Lung microvascular endothelial cell (primary cell): ENCODE measurements at regions not wholly inside any gene's neighbourhood (a gene's known extent, or its start where the extent isn't known, plus 50 kb on each side); places are given as distances from the start of the nearest gene placed in this dataset.
A peak's percentile ranks its signal among the peaks of the same experiment; 100 is the strongest.

Source experiments
- DNase-seq, 2 donors: peaks; one replicate each; pipeline versions ENCODE4 v3.0.0 to v3.0.0-alpha.2; 2010; ENCODE audit warnings: low read depth in 2 of 2

DNA sequence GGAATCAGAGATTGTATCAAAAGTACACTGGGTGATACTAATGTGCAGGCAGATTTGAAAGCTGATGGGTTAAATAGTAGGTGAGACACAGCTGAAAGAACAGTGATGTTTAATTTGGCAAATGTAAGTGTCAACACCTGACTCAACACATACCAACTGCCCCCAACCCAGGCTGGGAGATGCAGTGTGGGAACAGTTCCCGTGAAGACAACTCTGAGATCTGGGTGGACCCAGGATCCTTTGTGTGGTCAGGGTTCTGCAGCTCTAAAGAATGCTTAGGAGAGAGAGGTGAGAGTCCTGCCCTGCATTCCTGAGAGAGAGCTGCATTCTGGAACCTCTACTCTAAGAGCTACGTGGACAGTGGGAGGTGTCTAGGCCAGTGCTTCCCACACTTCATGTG lies 479.7 kb downstream of the RPS24 start:
- no peak for DNase-seq

DNA sequence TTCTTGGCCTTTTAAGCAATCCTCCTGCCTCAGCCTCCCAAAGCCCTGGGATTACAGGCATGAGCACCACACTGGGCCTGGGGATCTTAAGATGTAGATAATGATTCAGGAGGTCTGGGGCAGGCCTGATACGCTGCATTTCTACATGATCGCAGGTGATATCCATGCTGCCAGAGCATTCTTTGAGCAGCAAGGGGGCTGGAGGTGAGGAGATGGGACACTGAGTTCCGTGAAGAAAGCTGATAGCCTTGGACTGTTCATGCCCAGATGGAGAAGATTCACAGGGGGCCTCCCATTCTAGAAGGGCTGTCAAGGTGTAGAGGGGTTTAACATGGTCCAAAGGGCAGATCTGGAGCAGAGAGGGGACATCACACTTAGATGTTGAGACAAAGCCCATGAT lies 480.3 kb downstream of the RPS24 start:
- DNase-seq, result no peak

DNA sequence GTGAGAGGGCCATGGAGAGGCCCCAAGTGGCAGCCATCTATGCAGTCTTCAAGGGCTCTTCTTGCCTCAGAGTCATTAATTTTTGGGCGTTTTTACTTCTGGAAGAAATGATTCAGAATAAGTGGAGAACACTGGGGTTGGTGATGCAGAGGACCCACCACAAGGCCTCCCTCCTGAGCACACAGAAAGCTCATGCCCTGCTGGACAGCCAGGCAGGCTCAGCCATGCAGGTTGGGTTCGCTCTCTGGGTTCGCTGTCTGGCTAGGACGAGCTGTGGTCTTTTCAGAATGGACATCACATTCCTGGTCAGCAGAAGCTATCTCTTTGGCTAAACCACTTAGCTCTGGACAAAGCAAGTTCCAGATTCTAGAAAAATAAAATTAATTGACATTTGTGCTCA lies 480.8 kb downstream of the RPS24 start:
- DNase-seq, result no peak

DNA sequence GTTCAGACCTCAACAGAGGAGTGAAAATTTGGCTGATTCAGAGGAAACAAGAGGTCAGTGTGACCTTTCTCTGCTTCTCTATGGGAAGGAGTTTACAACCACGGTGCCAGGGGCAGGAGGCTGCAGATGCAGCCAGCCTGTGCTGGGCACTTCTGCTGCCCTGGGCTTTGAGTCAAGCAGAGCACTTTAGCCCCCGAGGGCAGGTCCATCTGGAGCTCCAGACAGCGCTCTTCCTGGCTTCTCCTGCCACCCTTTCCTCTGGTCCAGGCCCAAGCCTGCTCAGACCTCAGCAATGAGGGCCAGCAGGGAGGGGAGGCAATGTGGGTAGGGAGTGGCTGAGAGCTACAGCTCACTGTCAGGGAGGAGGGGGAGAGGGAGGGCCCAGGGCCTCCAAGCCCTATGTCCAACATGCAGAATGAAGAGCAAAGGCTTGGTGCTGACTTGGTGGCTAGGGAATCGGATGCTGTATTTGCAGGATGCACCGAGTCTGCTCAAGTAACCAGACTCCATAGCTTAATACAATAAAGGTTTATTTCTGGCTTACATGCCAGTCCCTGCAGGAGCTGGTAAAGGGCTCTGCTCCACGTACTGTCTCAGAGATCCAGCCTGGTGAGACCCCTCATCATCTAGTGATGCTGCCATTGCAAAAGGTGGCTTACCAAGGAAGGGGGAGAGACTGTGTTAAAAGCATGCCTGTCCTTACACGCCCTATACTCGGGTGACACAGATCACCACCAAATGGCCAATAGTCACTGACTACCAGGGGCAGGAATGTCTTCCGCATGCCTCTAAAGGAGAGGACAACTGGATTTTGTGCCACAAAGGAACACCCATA lies 481.6 kb downstream of the RPS24 start:
- no peak for DNase-seq

DNA sequence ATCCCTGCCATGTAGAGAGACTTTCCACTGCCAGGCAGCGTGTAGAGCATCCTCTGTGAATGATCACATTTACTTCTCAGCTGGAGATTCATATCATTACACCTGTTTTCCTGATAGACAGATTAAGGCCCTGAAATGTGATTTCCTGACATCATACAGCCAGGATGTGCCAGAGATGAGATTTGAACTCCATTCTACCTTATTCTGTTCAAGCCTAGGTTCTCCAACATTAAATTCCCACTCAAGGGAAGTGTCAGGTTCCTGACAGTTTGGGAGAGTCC lies 482.1 kb downstream of the RPS24 start:
- no peak for DNase-seq

DNA sequence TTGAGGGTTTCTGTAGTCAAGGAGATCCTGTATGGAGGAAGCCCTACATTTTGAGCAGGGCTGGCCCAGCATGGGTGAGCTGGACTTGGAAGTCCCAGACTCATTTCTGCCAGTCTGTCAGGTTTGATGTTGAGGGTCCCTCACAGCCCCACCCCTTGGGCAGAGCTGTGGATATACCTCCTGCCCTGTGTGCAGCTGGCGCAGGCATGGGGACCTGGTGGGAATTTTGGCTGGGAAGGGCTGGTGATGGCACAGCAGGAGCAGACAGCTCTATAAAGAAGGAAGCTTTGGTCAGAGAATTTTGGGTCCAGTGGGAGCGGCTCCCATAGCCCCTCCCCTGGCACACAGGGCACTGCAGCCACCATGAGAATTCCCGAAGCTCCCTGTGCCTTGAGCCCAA lies 482.6 kb downstream of the RPS24 start:
- DNase-seq, result no peak

DNA sequence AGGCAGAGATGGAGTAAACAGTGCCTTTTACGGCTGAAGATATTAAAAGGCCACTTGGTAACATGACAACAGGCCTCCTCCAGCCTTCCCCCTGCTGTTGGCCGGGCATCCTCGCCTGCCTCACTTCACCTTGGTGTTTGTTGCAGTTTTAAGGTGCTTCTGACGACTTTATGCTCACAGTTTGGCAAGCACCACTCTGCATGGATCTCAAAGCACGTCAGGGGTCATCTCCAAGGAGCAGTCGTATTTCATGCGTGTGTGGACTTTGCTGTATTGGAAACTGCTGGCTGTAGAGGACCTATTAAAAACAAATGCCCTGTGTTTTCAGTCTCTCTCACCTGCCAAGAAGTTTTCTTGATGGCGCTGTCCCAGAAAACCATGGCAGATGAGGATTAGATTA lies 483.1 kb downstream of the RPS24 start:
- no peak for DNase-seq

DNA sequence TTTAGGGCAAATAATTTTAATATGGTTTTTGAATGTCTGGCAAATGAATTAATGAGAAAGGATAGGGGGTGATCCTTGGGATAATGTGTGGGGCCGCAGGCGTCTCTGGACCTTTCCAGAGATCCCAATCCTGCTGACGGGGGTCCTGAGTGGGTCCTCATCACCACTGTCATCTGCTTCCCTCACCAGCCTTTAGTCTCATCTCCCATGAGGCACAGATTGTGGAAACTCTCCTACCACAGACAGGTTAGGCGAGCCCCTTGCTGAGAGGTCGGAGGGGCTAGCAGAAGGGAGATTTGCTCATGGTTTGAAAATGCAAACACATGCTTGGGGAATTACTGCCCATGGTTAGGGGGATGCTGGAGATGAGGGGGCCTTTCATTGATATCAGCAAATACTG lies 484.6 kb downstream of the RPS24 start:
- DNase-seq, result no peak

DNA sequence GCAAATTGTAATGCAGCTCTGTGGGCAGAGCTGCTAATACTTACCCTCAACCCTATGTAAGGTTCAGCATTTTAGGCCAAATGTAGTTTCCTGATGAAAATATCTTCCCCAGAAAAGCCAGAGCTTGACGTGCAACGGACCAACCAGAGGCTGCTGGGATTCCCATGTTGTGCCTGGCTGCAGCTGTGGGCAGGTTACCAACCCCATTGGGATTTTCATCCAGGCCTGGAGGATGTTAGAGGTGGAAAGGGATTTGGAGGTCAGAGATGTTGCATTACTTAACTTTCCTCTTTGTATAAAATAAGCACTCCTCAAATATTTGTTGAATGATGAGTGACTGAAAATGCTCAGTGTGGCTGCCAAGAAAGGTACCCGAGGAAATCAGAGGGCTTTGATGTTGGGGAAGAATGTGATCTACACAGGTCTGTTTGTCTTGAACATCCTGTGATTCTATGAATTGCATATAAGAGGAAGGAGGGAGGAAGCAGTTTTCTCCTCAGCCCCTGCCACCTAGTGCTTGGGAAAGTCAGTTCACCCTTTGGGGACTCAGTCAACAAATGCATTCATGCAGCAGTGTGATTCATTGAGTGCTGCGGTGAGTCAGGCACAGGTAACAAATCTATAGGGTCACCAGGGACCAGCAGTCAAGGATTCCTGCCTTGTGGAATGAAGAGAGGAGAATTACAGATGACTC lies 487.2 kb downstream of the RPS24 start:
- peak; percentile 17 to 34 for DNase-seq

DNA sequence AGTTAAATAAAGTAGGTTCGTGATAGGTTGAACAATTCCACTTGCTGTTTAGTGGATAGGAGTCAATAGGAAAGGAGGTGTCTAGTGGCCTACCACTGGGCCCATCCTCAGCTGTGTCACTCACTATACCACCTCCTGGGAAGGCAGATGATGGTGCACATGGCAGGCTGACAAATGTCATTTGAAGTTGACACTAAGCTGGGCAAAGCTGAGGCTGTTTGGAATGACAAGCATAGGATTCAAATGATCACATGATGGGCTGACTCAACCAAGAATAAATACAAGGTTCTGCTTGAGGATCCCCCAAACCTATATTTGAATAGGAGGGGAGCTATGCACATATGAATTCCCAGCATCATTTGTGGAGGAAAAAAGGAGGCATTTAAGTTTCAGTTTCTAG lies 489.8 kb downstream of the RPS24 start:
- no peak for DNase-seq

DNA sequence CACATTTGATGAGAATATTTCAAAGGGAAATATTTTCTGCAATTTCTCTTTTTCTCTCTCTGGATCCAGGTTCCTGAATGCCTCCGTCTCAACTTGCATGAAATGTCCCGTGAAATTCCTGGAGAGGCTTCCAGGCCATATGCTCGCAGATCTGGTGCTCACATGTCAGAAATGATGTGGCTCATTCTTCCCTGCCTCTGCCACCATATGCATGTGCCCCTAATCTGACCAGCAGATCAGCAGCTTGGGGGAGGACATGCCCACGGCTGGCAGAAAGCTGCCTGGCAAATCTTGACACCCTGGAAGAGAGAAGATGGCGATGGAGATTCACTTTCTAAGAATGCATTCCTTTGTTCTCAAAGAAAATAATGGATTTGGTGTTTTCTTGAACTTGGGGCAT lies 490.7 kb downstream of the RPS24 start:
- no peak for DNase-seq

DNA sequence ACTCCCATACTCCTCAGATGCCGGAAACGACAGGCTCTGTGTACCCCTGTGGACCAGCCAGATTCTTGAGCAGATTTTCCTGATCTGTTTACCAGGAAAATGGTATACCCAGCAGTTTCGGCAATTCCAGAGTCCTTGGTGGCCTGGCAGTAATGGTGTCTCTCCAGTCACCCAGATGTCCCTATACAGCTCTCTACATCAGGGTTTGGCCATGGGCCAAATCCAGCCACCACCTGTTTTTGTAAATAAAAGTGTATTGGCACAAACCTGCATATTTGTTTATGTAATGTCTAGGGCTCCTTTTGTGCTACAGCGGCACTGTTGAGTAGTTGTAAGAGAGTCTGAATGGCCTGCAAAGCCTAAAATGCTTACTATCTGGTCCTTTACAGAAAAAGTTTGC lies 491.3 kb downstream of the RPS24 start:
- DNase-seq, result no peak

DNA sequence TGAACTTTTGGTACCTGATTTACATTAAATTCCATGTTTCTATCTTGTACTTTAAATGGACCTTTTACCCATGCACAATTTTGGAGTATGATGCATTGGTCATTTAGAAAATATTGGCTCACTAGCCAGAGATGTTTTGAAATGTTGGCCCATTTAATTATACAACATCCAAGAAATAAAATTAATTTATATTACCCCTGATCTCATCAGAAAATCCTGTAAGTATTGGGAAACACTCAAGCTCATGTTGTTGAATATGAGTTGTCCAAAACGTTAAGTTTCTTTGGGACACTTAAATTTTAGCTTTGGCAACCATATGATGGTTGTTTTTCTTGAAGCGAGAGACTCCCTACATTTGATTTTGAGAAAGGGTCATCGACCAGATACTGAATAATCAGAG lies 492.7 kb downstream of the RPS24 start:
- no peak for DNase-seq

DNA sequence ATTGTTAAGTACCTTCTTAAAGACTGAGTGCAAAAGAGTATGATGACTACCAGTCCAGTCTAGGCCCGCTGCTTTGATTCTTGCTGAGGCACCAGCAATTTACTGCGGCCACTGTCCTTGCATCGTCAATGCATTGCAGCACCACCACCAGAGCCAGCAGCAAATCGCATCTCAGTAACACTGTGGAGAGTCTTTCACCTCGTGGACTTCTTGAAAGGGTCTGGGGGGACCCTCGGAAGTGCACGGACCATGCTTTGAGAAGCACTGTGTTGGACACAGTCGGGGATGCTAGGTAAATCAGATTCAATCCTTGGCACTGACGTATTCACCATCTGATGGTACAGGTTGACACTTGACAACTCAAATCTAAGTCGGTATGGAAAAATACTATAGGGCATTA lies 493.6 kb downstream of the RPS24 start:
- DNase-seq, result no peak

DNA sequence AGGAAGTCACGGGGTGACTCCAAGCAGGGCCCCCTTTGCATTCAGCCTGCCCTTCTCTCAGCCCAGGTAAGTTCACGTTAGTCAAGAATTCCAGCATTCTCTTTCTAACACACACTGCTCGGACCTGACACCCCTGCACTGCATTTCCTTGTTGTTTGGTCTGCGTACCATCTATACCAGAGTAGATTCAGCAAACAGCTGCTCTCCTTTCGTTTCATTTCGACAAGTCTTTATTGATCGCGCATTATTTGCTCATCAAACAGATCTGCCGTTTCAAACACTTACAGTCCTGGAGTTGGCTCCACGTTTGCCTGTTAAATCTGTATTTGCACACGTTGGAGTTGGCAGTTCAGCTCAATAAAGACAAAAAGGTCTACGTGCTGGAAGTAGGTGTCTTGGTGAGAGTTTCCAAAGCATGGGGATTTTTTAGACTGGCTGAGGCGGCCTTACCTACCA lies 495.1 kb downstream of the RPS24 start:
- no peak for DNase-seq

DNA sequence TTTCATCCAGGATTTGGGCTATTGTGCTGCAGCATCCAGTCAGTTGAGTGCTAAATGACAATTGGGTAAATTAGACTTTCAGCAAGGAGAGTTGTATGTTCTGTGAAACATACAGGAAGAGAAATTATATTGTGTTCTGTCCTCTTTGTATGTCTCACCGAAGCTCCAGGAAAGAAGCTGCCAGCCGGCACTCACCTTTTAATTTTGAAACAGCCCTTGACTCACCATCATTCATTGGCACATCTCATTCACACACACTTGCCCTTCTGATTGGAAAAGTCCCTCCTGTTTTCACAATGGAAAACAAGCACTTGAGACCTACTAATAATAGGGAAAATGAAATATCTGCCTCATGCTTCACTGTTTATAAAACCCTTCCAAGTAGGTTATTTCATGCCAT lies 495.6 kb downstream of the RPS24 start:
- no peak for DNase-seq

DNA sequence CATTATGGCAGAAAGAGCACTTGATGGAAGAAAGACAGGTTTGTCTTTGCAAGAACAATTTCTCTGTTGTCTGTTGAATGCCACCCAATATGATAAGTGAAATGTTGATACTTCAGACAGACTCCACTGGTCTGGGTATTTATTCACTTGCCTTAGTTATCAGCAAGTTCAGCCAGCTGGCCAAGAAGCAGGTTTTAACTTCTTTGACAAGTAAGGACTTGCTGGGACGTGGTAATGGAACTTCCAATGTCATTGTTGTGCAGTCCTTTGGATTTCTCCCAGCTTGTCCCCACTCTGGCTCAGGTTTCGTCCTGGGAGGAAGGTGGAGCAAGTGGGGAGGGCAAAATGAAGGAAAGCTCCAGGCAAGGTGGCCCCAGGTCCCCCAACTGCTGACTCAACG lies 497.4 kb downstream of the RPS24 start:
- DNase-seq, result no peak

DNA sequence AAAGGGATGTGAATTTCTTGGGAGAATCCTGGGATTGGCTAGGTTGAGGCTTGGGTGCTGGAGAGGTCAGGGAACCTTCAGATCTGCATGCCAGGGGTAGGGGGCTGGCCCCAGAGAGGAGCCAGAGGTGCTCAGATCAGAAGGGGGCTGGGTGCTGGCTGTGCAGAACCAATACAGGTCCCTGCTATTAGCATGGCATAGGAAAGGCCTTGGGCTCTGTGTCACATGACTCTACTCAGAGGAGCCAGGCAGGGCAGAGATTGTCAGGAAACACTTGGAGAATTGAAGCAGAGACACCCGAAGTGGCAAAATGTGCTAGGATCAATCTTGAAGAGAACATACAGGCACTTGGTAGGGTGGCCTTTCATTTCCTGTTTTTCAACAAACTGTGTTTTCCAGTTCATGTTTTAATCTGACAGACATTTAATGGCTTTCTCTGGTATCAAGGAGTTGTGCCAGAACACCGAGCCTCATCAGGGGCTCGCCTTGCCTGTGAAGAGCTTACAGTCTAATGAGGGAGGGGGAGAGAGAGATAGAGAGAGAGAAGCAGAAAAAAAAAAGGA lies 498.9 kb downstream of the RPS24 start:
- no peak for DNase-seq

DNA sequence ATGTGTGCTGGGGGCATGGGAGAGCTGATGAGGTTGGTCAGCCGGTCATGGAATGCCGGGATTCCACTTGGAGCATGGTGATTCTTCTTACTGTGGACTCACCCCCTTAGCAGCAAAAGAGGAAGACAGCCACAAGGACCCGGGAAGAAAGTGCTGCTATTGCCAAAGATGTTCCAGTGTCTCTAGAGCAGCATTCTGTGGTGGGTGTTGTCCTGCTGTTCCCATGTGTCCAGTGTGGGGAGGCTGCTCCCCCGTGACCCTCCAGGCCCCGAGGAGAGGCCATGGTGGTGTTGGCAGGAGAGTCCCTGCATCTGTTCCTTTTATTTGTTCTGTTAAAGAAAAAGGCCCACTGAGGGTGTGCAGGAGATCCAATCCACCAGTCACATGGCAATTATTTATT lies 499.4 kb downstream of the RPS24 start:
- DNase-seq, result no peak

DNA sequence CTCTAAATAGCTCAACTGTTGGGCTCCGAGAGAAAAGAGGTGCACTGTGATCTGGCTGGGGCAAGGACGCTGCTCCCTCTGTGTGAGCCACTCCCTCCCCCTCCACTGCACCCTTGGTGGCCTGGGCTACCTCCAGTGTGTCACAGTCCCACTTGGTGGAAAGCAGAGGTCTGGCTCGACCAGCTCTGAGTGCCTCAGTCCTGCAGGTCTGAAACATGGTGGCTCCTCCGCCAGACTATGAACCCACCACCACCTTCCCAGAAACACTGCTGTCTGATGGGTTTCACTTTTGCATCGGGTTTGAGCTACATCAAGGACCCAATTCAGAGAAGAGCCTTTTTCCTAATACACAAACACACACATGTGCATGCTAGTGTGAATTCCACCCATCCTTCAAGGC lies 500.1 kb downstream of the RPS24 start:
- no peak for DNase-seq

DNA sequence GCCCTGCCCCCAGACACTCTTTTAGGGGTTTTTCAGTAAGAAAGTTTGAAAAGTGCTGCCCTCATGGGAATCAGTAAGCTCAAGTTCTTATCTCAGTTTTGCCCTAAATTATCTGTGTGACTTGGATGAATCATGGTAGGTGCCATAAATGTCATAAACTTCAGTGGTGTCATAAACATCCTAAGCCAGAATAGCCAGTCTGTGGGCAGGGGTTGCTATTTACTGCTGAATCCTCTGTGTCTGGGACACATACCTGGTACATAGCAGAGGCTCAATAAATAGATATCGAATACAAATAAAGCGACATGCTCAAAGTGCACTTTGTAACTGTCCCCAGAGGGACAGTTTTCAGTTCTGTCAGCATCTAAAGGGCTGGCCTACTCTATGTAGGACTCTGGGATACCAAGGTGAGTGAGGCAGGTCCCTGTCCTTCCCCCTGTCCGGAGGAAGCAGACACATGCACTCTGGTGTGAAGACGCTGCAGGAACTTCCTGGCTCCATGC lies 502.1 kb downstream of the RPS24 start:
- no peak for DNase-seq

DNA sequence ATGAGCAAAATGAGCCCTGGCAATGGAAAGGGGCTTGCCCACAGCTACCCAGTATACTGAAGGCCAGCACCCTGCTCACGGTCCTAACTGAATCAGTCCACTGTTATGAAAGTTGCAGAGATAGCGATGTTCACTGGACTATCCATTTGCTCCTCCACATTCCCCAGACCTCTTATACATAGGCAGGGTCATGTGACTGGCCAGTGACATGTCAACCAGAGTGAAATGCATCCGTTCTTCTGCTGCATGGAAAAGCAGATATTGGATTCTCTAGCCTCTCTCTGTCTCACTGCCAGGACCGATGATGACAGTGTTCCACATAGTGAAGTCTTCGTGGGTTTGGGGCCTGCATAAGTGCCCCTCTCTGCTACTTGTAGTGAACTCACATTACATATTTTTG lies 503.4 kb downstream of the RPS24 start:
- DNase-seq, result no peak

DNA sequence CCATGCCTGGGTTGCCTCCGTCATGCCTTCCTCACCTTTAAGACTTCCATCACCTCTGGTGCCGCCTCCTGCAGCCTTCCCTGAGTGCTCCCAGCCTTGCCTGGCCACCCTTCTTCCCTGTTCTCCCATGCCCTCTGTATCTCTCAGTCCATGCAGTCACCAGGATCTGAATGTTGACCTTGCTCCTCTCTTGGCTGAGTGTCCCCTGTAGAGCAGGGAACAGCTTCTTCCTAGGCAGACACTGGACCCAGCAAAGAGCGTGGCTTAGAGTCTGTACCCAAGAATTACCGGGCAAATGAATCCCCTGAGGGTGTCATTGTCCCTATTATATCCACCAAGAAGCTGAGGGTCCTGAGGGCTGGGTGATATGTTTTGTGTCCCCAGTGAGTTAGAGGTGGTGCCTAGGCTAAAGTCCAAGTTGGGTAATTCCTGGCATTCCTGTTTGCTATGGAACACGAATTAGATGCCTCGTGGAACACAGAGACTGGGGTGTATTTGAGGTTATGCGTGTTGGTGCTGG lies 505.6 kb downstream of the RPS24 start:
- no peak for DNase-seq
